ENCODE measurements at regions not wholly inside any gene's neighbourhood (a gene's known extent, or its start where the extent isn't known, plus 50 kb on each side); places are given as distances from the start of the nearest gene placed in this dataset.

- TF ChIP-seq GATA3 (IDR thresholded peaks at IDR 0.05; ENCODE audit: low read depth, low read length) (no peak), GATA2 (IDR thresholded peaks at IDR 0.05; ENCODE audit: low read depth, low read length) (no peak)
Observed at GRCh38 chr6:16852671-16853070, 91.4 kb upstream of the ATXN1 start.
